DND-41 (cell line): ENCODE measurements at regions not wholly inside any gene's neighbourhood (a gene's known extent, or its start where the extent isn't known, plus 50 kb on each side); places are given as distances from the start of the nearest gene placed in this dataset.

Experiments used
- ATAC-seq: fragments of 200-7000 bp; cut with Tn5 transposase; 3 replicates; pipeline ENCODE4 v1.9.1; 2021; ENCODE audit warnings: low read depth; ENCODE audit not compliant: insufficient read depth
- DNase-seq: peaks from one replicate; pipeline ENCODE4 v3.0.0-alpha.2; 2020
- H2AFZ ChIP-seq: 2 replicates; pipeline ENCODE4 v1.6.0; 2012; ENCODE audit warnings: low read depth, low read length
- H3K27ac ChIP-seq: 2 replicates; pipeline ENCODE4 v1.5.1; 2012; ENCODE audit warnings: low read length, inconsistent platforms
- H3K27me3 ChIP-seq: fragments of 200-600 bp; sonication (generic); 2 replicates; pipeline ENCODE4 v1.6.0; 2012; ENCODE audit warnings: low read length, mild to moderate bottlenecking, inconsistent platforms; ENCODE audit not compliant: insufficient read depth, poor library complexity
- H3K36me3 ChIP-seq: 2 replicates; pipeline ENCODE4 v1.5.1; 2012; ENCODE audit warnings: low read length, inconsistent platforms; ENCODE audit not compliant: insufficient read depth
- H3K4me1 ChIP-seq: 2 replicates; pipeline ENCODE4 v1.5.1; 2012; ENCODE audit warnings: mild to moderate bottlenecking, low read length; ENCODE audit not compliant: insufficient read depth
- H3K4me2 ChIP-seq: 2 replicates; pipeline ENCODE4 v1.6.0; 2012; ENCODE audit warnings: mild to moderate bottlenecking, moderate library complexity, low read length, inconsistent platforms; ENCODE audit not compliant: insufficient read depth
- H3K4me3 ChIP-seq, 2 experiments: fragments of 200-600 bp in 1 of 2; shearing (Covaris generic) in 1 of 2; 2 replicates each; pipeline ENCODE4 v1.5.1; 2012 to 2016; ENCODE audit warnings: inconsistent platforms in 2 of 2, low read length in 2 of 2, mild to moderate bottlenecking in 2 of 2, low read depth in 1 of 2, moderate library complexity in 1 of 2
- H3K79me2 ChIP-seq: 2 replicates; pipeline ENCODE4 v1.6.0; 2012; ENCODE audit warnings: low read length, inconsistent platforms; ENCODE audit not compliant: insufficient read depth
- H3K9ac ChIP-seq: 2 replicates; pipeline ENCODE4 v1.6.0; 2012; ENCODE audit warnings: low read depth, mild to moderate bottlenecking, inconsistent platforms, low read length, moderate library complexity
- H3K9me3 ChIP-seq: 2 replicates; pipeline ENCODE4 v1.5.1; 2012; ENCODE audit warnings: low read length, moderate library complexity, mild to moderate bottlenecking, inconsistent platforms; ENCODE audit not compliant: insufficient read depth, severe bottlenecking
- H4K20me1 ChIP-seq: 2 replicates; pipeline ENCODE4 v1.6.0; 2012; ENCODE audit warnings: low read length; ENCODE audit not compliant: insufficient read depth
- EZH2 ChIP-seq: IDR thresholded peaks from 3 replicates; pipeline ENCODE4 v1.6.1; 2012; ENCODE audit warnings: borderline replicate concordance, low read depth, mild to moderate bottlenecking, moderate library complexity, low read length, inconsistent platforms; ENCODE audit not compliant: severe bottlenecking
- TF ChIP-seq, protein P1 (sequence below): IDR thresholded peaks from 2 replicates; pipeline ENCODE4 v1.5.1; 2012; ENCODE audit warnings: borderline replicate concordance, low read length, moderate library complexity, mild to moderate bottlenecking; ENCODE audit not compliant: poor library complexity, severe bottlenecking; ENCODE audit errors: extremely low read depth

DNA sequence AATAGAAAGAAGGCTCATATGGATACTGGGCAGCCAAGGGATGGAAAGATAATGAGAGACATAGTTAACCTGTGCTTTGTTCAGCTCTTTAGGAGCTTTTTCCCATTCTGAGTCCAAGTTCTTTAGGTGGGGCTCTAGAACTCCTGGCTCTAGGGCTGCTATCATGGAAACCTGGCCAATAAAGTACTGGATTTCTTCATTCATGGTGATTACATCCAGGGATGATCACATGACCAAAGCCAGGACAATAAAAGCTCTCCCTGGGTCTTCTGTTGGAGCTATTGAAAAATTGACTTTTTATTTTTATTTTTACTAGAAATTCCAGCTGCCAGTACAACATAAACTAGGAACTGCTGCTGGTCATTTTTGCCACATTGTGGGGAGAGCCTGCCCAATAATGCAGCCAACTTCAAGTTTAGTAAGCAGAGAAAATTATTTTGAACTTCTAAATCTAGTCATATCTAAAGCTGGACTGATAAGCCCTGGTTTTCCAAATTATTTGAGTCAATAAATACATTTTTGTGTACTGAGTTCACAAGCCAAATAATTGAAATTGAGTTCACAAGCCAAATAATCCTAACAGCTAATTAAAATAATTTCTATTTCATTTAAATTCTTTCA is 224.9 kb upstream of the STARD13 start:
- Histone ChIP-seq H3K27ac (no peak overlapping the region), H3K4me2 (no peak overlapping the region)

DNA sequence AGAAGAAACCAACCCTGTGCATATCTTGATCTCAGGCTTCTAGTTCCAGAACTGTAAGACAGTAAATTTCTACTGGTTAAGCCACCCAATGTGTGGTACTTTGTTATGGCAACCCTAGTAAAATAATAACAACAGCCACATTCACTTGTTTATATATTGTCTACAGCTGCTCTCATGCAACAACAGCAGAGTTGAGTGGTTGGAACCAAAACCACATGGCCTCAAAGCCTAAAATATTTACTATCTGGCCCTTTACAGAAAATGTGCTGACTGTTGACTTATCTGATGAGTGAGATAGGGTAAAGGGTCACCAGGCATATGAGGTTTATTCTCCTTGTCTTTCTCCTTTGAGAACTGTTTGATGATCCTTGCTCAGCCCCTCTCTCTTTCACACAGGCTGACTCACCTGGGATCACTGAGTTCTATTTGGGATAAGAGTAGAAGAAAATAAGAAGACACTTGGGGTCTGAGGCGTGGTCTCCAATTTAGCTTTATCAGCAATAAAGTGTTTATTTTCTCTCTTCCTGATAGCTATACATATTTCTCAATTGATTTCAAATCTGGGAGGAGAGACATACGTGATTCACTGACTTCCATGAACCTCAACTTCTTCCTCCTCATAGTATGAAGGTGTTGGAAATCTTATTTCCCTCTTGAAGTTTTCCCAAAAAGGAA is 227.5 kb upstream of the STARD13 start:
- H3K9me3 ChIP-seq, result no peaks in the 10 kb centered on the region
- no peaks in the 10 kb centered on the region for H3K27me3 ChIP-seq
- no peak overlapping the region for H3K4me2 ChIP-seq
- no peak overlapping the region for H3K9ac ChIP-seq
- H3K4me3 ChIP-seq, result no peak overlapping the region
- no peak for ATAC-seq
- no peaks in the 10 kb centered on the region for H3K4me1 ChIP-seq
- TF ChIP-seq EZH2, result no peak
- TF ChIP-seq, protein P1, sequence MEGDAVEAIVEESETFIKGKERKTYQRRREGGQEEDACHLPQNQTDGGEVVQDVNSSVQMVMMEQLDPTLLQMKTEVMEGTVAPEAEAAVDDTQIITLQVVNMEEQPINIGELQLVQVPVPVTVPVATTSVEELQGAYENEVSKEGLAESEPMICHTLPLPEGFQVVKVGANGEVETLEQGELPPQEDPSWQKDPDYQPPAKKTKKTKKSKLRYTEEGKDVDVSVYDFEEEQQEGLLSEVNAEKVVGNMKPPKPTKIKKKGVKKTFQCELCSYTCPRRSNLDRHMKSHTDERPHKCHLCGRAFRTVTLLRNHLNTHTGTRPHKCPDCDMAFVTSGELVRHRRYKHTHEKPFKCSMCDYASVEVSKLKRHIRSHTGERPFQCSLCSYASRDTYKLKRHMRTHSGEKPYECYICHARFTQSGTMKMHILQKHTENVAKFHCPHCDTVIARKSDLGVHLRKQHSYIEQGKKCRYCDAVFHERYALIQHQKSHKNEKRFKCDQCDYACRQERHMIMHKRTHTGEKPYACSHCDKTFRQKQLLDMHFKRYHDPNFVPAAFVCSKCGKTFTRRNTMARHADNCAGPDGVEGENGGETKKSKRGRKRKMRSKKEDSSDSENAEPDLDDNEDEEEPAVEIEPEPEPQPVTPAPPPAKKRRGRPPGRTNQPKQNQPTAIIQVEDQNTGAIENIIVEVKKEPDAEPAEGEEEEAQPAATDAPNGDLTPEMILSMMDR, result no peak
- H3K27ac ChIP-seq, result no peak overlapping the region
- DNase-seq, result no peak
- H4K20me1 ChIP-seq, result no peaks in the 10 kb centered on the region
- H3K79me2 ChIP-seq, result no peaks in the 10 kb centered on the region
- H3K36me3 ChIP-seq, result no peaks in the 10 kb centered on the region
- no peak overlapping the region for H2AFZ ChIP-seq

More for the DNA sequence above, 224.9 kb upstream of the STARD13 start:
- ATAC-seq (no peak), DNase-seq (no peak)
- Histone ChIP-seq H3K9ac (no peak overlapping the region), H3K9me3 (no peaks in the 10 kb centered on the region), H4K20me1 (no peaks in the 10 kb centered on the region), H3K4me1 (no peaks in the 10 kb centered on the region), H2AFZ (no peak overlapping the region), H3K36me3 (no peaks in the 10 kb centered on the region), H3K79me2 (no peaks in the 10 kb centered on the region), H3K4me3 (no peak overlapping the region), H3K27me3 (no peaks in the 10 kb centered on the region)
- TF ChIP-seq, protein P1, result no peak
- no peak for TF ChIP-seq EZH2

DNA sequence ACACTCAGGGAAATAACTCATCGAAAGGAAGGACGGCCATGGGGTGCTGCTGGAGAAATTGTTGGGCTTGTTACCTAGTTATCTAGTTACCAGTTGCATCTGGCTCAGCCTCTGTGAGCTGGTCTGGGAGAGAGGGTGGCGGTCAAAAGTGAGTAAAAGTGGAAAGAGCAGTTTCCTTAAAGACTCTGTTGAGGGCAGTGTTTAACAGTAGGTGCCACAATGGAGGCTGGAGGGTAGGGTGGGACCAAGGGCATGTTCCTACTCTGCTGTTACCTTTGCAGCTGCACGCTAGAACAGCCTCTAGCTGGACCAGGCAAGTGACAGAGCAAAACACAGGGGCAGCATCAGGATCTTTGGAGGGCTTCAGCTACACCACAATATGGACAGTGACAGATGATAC is 228.8 kb upstream of the STARD13 start:
- H3K27ac ChIP-seq, result no peak overlapping the region
- no peaks in the 10 kb centered on the region for H3K27me3 ChIP-seq
- H4K20me1 ChIP-seq, result no peaks in the 10 kb centered on the region
- no peak for TF ChIP-seq EZH2
- TF ChIP-seq, protein P1, result no peak
- H3K36me3 ChIP-seq, result no peaks in the 10 kb centered on the region
- no peaks in the 10 kb centered on the region for H3K9me3 ChIP-seq
- no peak overlapping the region for H3K4me2 ChIP-seq
- H3K79me2 ChIP-seq, result no peaks in the 10 kb centered on the region
- ATAC-seq (no peak), DNase-seq (no peak)
- H2AFZ ChIP-seq, result no peak overlapping the region
- H3K4me1 ChIP-seq, result no peaks in the 10 kb centered on the region
- H3K4me3 ChIP-seq, result no peak overlapping the region
- H3K9ac ChIP-seq, result no peak overlapping the region
